HepG2 (cell line): ENCODE measurements at regions not wholly inside any gene's neighbourhood (a gene's known extent, or its start where the extent isn't known, plus 50 kb on each side); places are given as distances from the start of the nearest gene placed in this dataset.

Source experiments
- ATAC-seq: fragments of 200-7000 bp; cut with Tn5 transposase; 3 replicates; pipeline ENCODE4 v1.9.1; 2020; ENCODE audit warnings: mild to moderate bottlenecking, moderate library complexity
- BruUV-seq: library from RNA; stranded (reverse); fragments of 400-500 nt; replicated peaks from 2 replicates; lab custom pipeline; 2021; lab: Mats Ljungman, UMichigan
- CTCF ChIA-PET: fragments of 300-600 bp; formaldehyde crosslinking; extraction: SDS; loops from one replicate; lab custom pipeline; 2021; ENCODE audit warnings: low total read pairs, inconsistent platforms, low intra/inter-chr PET ratio; lab: Yijun Ruan, JAX
- POLR2A ChIA-PET: fragments of 350-600 bp; sonication (Branson Sonifier 250); formaldehyde crosslinking; loops from one replicate; lab custom pipeline; 2020; ENCODE audit warnings: antibody characterized with exemption, inconsistent platforms; lab: Yijun Ruan, JAX
- DNase-seq: peaks from one replicate; pipeline ENCODE4 v3.0.0-alpha.2; 2015; ENCODE audit warnings: low spot score
- FAIRE-seq: peaks from 3 replicates; lab custom pipeline; 2011; peaks lifted over from hg19 to GRCh38; lab: Jason Lieb, UNC
- H2AFZ ChIP-seq: one replicate; pipeline ENCODE4 v1.6.1; 2011; ENCODE audit warnings: low read length, inconsistent platforms
- H3K27ac ChIP-seq: fragments of 300-600 bp; 3 replicates; pipeline ENCODE4 v1.8.0; 2011; ENCODE audit warnings: mixed run types, mild to moderate bottlenecking, mixed read lengths, low read length, inconsistent platforms; ENCODE audit not compliant: insufficient read depth; ENCODE audit errors: extremely low read length
- H3K27me3 ChIP-seq, 2 experiments: fragments of 200-600 bp in 1 of 2; 2 replicates in 1 of 2; 3 replicates in 1 of 2; pipeline versions ENCODE4 v1.6.0 to v1.8.0; 2011; ENCODE audit warnings: low read length in 2 of 2, mild to moderate bottlenecking in 2 of 2, moderate library complexity in 2 of 2, inconsistent platforms in 1 of 2; ENCODE audit not compliant: insufficient read depth in 2 of 2, control insufficient read depth in 1 of 2
- H3K36me3 ChIP-seq, 2 experiments: fragments of 200-600 bp in 1 of 2; replicated peaks in 1 of 2; 2 replicates in 1 of 2; 3 replicates in 1 of 2; pipeline versions ENCODE4 v1.5.1 to v1.8.0; 2011; ENCODE audit warnings: low read length in 2 of 2, inconsistent platforms in 1 of 2; ENCODE audit not compliant: insufficient read depth in 2 of 2, control insufficient read depth in 1 of 2
- H3K4me1 ChIP-seq: 2 replicates; pipeline ENCODE4 v1.5.1; 2012; ENCODE audit warnings: low read length, inconsistent platforms; ENCODE audit not compliant: insufficient read depth
- H3K4me2 ChIP-seq: 2 replicates; pipeline ENCODE4 v1.6.0; 2011; ENCODE audit warnings: low read depth, low read length, inconsistent platforms
- H3K4me3 ChIP-seq, 3 experiments: fragments of 200-600 bp in 1 of 3; sonication (generic), shearing (Covaris generic) in 1 of 3; replicated peaks in 1 of 3; 2 replicates each; pipeline ENCODE4 v1.5.1; 2011 to 2016; ENCODE audit warnings: low read length in 3 of 3, inconsistent platforms in 2 of 3, low read depth in 2 of 3, mild to moderate bottlenecking in 2 of 3, control low read depth in 1 of 3, mixed read lengths in 1 of 3; ENCODE audit not compliant: insufficient read depth in 1 of 3
- H3K79me2 ChIP-seq: one replicate; pipeline ENCODE4 v1.6.1; 2011; ENCODE audit warnings: low read length, inconsistent platforms; ENCODE audit not compliant: insufficient read depth
- H3K9ac ChIP-seq: 2 replicates; pipeline ENCODE4 v1.6.0; 2011; ENCODE audit warnings: mild to moderate bottlenecking, low read depth, low read length, inconsistent platforms; ENCODE audit not compliant: insufficient read depth
- H3K9me3 ChIP-seq: 2 replicates; pipeline ENCODE4 v1.5.1; 2012; ENCODE audit warnings: mild to moderate bottlenecking, low read length
- H4K20me1 ChIP-seq: 2 replicates; pipeline ENCODE4 v1.6.0; 2011; ENCODE audit warnings: inconsistent platforms, mild to moderate bottlenecking, low read length, moderate library complexity; ENCODE audit not compliant: insufficient read depth
- ESRRA ChIP-seq: sonication (generic); formaldehyde crosslinking; IDR thresholded peaks from 2 replicates; pipeline ENCODE4 v1.5.1; 2020; ENCODE audit warnings: mild to moderate bottlenecking, low read depth, missing genetic modification reagents
- IRX3 ChIP-seq: sonication (generic); formaldehyde crosslinking; IDR thresholded peaks from 2 replicates; pipeline ENCODE4 v1.8.1; 2023; ENCODE audit warnings: mild to moderate bottlenecking, low read depth, missing genetic modification reagents, borderline replicate concordance
- LRRFIP1 ChIP-seq: sonication (generic); formaldehyde crosslinking; conservative IDR thresholded peaks from 2 replicates; pipeline ENCODE4 v1.4.0; 2020; ENCODE audit warnings: missing genetic modification reagents
- MTERF4 ChIP-seq: sonication (generic); formaldehyde crosslinking; IDR thresholded peaks from 2 replicates; pipeline ENCODE4 v1.8.0; 2023; ENCODE audit warnings: mild to moderate bottlenecking, missing genetic modification reagents
- PBX2 ChIP-seq: IDR thresholded peaks from 2 replicates; pipeline ENCODE4 v1.6.1; 2016; ENCODE audit warnings: control low read depth
- SRSF1 ChIP-seq: fragments of 200-400 bp; formaldehyde crosslinking; optimal IDR thresholded peaks from 2 replicates; pipeline ENCODE3; 2017; ENCODE audit warnings: mild to moderate bottlenecking, low read depth, low read length, moderate library complexity
- ZKSCAN1 ChIP-seq: fragments of 150-350 bp; IDR thresholded peaks from 2 replicates; pipeline ENCODE4 v1.6.1; 2014; ENCODE audit warnings: low read length
- ZNF24 ChIP-seq: fragments of 450-650 bp; IDR thresholded peaks from 2 replicates; pipeline ENCODE4 v1.6.1; 2017; ENCODE audit warnings: antibody characterized with exemption, mild to moderate bottlenecking
- ZNF317 ChIP-seq: sonication (generic); formaldehyde crosslinking; IDR thresholded peaks from 2 replicates; pipeline ENCODE4 v1.5.0; 2020; ENCODE audit warnings: mild to moderate bottlenecking, missing genetic modification reagents
- ZNF34 ChIP-seq: sonication (generic); formaldehyde crosslinking; IDR thresholded peaks from 2 replicates; pipeline ENCODE4 v1.4.0; 2020; ENCODE audit warnings: mild to moderate bottlenecking, missing genetic modification reagents, borderline replicate concordance
- ZNF687 ChIP-seq: sonication (generic); formaldehyde crosslinking; IDR thresholded peaks from 2 replicates; pipeline ENCODE4 v1.5.1; 2020; ENCODE audit warnings: mild to moderate bottlenecking, missing genetic modification reagents, moderate library complexity
- WGBS: methylation state at CpG from one replicate; pipeline ENCODE4 v1.1.6; 2017; ENCODE audit warnings: low lambda C conversion rate; 5-methylcytosine and 5-hydroxymethylcytosine counted together
- in situ Hi-C: cut with HindIII; loops from 2 replicates; pipeline ENCODE4 v1.10.0; 2017; ENCODE audit warnings: low pct_unique_long_range_greater_than_20kb; ENCODE audit not compliant: extremely low pct_ligation_motif_present
- intact Hi-C: fragments of 100-400 bp; cut with micrococcal nuclease; formaldehyde crosslinking; loops from one replicate; pipeline ENCODE4 v1.10.0; 2022; ENCODE audit not compliant: unreplicated experiment

GRCh38 chr14:81884382-81884781 lies 350.7 kb upstream of the SEL1L start:
- intact Hi-C loops = no loop called here

More at GRCh38 chr14:81884382-81884781, 350.7 kb upstream of the SEL1L start:
- no peak for ATAC-seq
- no peak overlapping the region for H3K4me2 ChIP-seq
- no peak for FAIRE-seq
- in situ Hi-C loops = no loop called here
- POLR2A ChIA-PET = no interaction called here
- H4K20me1 ChIP-seq = no peaks in the 10 kb centered on the region
- WGBS = 0% methylated on average over 1 of the region's 1 CpG
- H3K27ac ChIP-seq = no peak overlapping the region
- no peaks in the 10 kb centered on the region for H3K36me3 ChIP-seq
- CTCF ChIA-PET = no interaction called here
- no peaks in the 10 kb centered on the region for H3K27me3 ChIP-seq
- no peak overlapping the region for H2AFZ ChIP-seq
- no peaks in the 10 kb centered on the region for H3K79me2 ChIP-seq
- no TSS peak for BruUV-seq
- peaks cover 93% of the 10 kb centered on the region for H3K9me3 ChIP-seq
- no peak overlapping the region for H3K9ac ChIP-seq
- no peaks in the 10 kb centered on the region for H3K4me1 ChIP-seq
- no peak for TF ChIP-seq ZNF24
- no peak for TF ChIP-seq ZNF34 (CRISPR knock-in tag)
- no peak for TF ChIP-seq LRRFIP1
- TF ChIP-seq ESRRA (CRISPR knock-in tag) = no peak
- no peak for TF ChIP-seq PBX2
- TF ChIP-seq SRSF1 = no peak
- TF ChIP-seq ZKSCAN1 = no peak
- TF ChIP-seq ZNF317 (CRISPR knock-in tag) = no peak
- no peak for TF ChIP-seq IRX3 (CRISPR knock-in tag)
- TF ChIP-seq MTERF4 (CRISPR knock-in tag) = no peak
- TF ChIP-seq ZNF687 = no peak
- no peak for DNase-seq
- no peak overlapping the region for H3K4me3 ChIP-seq
